ENCODE measurements at regions not wholly inside any gene's neighbourhood (a gene's known extent, or its start where the extent isn't known, plus 50 kb on each side); places are given as distances from the start of the nearest gene placed in this dataset.

GRCh38 chr5:176711883-176712282, 64.6 kb downstream of the TSPAN17 start:
- no peak for DNase-seq

DNA sequence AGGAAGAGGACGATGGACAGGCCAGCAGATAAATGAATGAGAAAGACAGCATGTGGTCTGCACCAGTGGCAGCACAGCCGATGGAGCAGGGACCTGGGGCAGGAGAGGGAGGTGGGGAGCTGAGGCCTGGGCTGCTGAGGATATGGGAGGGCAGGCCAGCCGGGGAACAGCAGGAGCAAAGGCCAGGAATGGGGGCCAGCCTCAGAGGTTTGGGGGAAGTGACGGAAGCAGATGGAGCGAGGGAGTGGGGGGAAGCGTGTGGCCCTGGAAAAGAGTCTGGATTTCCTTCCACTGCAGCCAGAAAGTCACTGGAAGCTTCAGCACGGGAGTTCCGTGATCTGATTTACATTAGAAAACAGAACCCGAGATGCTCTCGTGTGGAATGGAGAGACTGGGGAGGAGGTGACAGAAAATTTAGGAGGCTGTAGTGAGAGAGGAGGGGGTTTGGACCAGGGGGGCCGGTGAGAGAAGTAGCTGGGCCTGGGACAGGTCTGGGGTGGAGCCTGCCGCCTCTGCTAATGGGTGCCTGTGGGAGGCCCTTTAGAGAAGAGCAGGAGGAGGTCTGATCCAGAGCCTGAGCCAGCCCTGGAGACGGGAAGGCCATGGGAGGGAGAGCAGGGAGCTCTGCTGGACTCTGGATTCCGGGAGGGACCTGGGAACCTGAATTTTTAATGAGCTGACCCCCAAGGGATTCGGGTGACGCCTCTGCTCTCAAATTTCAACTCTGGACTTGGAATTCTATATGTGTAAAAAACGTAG, 65.4 kb downstream of the TSPAN17 start:
- DNase-seq, result no peak

DNA sequence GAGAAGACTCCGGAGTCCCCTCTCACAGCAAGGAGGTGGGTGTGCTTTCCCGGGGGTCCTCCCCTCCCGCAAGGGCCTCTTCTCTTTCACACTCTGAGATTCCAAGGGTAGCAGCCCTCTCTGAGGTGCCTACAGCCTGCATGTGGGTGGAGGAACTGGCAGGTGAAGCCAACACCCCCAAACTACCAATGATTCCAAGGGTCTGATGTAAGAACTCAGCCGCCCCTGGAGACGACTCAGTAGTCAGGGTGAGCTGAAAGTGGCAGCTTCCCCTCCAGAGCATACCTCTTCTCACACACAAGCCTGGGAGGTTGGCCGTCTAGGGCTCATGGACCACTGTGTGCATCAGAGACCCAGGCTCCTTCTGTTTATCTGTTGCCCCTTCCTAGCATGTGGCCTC, 66.1 kb downstream of the TSPAN17 start:
- no peak for DNase-seq

- no peak for DNase-seq
Measured at GRCh38 chr5:176714067-176714466, 66.8 kb downstream of the TSPAN17 start.

- DNase-seq, result no peak
Measured at GRCh38 chr5:176716320-176716719, 69.0 kb downstream of the TSPAN17 start.

GRCh38 chr5:176719113-176719739, 71.9 kb downstream of the TSPAN17 start:
- DNase-seq, result no peak

DNA sequence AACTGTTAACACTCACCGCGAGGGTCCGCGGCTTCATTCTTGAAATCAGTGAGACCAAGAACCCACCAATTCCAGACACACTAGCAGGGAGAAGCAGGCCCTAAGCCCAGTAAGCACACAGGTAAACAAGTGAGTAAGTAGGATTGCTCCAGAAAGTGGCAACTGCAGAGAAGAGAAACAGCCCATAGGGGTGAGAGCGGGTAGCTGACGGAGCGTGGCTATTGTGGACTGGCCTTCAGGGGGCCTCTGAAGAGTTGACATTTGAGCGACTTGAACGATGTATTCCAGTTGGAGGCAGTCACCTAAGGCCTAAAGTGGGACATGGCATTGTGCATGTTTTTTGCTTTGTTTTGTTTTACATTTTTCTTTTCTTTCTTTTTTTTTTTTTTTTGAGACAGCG, 74.2 kb downstream of the TSPAN17 start:
- no peak for DNase-seq

GRCh38 chr5:176722757-176723156, 75.5 kb downstream of the TSPAN17 start:
- no peak for DNase-seq

- no peak for DNase-seq
Measured at GRCh38 chr5:176723440-176723839, 76.2 kb downstream of the TSPAN17 start.

- no peak for DNase-seq
Measured at GRCh38 chr5:176724472-176724871, 77.2 kb downstream of the TSPAN17 start.

GRCh38 chr5:176725521-176726280, 78.4 kb downstream of the TSPAN17 start:
- DNase-seq, result no peak

GRCh38 chr5:176726746-176727527, 79.7 kb downstream of the TSPAN17 start:
- DNase-seq, result no peak

DNA sequence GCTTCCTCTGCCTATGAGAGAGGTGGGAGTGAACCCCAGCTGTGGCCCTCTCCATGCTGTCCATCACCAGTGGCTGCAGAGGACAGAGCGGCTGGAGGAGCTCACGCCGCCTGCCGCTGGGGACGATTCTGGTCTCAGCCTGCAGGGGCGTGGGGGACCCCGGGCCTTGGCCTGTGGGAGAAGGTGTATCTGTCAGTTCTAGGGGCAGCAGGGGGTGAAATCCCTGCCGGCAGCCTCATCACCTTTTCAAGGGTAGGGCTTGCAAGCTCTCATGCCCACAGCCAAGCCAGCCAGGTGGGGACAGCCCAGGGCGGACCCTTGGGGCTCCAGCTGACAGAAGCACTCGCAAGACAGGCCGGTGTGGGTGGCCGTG, 80.2 kb downstream of the TSPAN17 start:
- no peak for DNase-seq

GRCh38 chr5:176727983-176728675, 80.8 kb downstream of the TSPAN17 start:
- DNase-seq, result no peak

DNA sequence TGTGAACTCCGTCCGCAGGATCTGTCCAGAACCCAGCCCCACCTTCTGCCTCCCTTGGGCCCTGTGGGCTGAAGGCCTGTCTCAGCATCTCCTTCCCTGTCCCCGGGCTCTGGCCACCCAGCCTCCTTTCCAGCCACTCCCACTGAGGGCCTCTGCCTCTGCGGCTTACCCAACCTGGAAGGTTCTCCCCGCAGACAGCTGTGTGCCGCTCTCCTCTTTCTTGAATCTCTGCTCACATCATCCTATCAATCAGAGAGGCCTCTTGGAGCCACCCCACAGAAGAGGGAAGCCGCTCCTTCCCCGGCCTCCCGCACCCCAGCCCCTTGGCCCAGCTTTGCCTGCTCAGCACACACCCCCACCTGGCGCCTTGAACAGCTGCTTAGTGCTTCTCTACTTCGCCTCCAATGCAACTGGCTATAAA, 81.5 kb upstream of the UNC5A start:
- DNase-seq, result no peak

- DNase-seq, result no peak
Measured at GRCh38 chr5:176730815-176731475, 79.4 kb upstream of the UNC5A start.

GRCh38 chr5:176731506-176732160, 78.7 kb upstream of the UNC5A start:
- no peak for DNase-seq

DNA sequence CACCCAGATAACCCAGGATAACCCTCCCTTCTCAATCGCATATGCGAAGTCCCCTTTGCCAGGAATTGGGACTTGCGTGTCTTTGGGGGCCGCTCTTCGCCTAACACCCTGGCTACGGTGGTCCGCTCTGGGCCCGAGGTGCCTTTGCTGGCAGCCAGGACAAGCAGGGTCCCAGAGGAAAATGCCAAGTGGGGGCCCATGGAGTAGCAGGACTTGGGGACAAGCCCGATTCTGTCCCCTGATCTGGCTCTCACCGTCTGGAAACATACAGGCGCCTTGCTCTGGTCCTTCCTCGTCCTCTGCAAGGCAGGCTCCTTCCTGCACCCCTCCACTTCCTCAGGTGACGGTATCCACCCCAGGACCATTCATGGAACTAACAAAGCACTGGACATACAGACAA, 78.1 kb upstream of the UNC5A start:
- DNase-seq, result no peak

DNA sequence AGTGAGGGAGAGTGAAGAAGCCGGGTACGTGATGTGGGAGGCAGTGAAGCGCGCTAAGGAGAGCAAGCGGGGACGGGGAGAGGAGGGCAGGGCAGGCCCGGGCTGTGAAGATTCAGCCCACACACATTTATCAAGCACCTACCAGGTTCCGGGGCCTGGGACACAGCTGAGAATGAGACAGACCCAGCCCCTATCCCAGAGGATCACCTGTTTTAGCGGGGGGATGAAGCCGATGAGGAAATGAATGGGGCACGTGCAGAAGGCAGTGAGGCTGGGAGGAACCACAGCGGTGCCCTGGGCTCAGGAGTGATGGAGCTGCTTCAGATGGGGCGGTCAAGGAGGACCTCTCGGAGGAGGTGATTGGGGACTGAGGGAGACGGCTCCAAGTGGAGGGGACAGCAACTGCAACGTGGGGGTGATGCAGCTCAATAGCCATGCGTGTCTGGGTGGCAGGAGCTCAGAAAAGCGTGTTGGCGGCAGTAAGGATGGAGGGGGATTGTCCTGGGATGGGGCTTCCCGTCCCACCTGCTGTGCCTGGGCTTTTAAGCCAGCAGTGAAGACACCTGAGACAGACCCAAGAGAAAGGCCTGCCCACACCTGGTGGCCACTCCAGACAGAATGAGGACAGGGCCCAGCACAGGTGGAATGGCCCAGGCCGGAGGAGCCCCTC, 77.5 kb upstream of the UNC5A start:
- DNase-seq, result peak; percentile 46

DNA sequence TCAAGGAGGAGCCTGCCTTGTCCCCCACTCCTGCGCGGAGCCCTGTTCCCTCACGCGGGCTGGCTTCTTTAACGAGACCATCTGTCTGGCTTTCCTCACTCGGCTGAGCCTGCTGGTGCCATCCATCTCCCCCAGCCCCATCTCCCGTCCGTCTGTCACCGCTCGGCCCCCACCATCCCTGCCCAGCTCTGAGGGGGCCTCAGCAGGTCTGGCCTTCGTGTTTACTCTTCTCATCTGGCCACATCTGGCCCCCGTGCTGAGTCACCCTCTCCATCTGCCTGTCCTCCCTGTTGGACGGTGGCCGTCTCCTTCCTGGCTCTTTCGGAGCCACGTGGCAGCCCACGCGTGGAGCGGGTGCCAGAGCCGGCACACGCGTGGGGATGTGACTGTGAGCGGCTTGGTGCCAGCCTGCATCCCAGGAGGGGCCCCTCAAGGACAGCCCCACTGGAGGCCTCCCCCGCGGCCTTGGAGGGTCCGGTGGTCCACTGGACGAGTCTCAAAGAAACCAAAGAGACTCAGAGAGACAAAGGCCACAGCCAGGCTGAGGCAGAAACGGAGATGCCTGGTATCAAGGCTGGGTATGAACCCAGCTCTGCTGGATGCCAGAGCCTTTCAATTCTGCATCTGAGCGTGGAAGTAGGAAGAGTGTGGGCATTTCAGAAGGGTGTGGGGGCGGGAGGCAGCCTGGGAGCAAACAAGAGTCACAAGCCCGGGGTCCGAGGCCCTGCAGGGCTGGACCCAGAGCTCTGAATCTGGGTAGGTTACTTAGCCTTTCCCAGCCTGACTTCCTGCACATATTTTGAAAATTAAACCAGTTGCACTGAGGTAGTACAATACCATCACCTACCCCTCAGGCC, 76.7 kb upstream of the UNC5A start:
- DNase-seq, result peak; percentile 46
